ENCODE measurements at regions not wholly inside any gene's neighbourhood (a gene's known extent, or its start where the extent isn't known, plus 50 kb on each side); places are given as distances from the start of the nearest gene placed in this dataset.

GRCh38 chr18:67854340-67854739 lies 337.8 kb upstream of the DSEL start:
- no peak overlapping the region for H3K4me3 ChIP-seq (ENCODE audit: low read depth, low read length)
- TF ChIP-seq CTCF (IDR thresholded peaks at IDR 0.05; ENCODE audit: insufficient read depth, low read depth, low read length, missing control alignments), result no peak
- DNase-seq (ENCODE audit: low read depth), result no peak

- no peak for DNase-seq (ENCODE audit: low read depth)
- TF ChIP-seq CTCF (IDR thresholded peaks at IDR 0.05; ENCODE audit: insufficient read depth, low read depth, low read length, missing control alignments), result no peak
- H3K4me3 ChIP-seq (ENCODE audit: low read depth, low read length), result no peak overlapping the region
Measured at GRCh38 chr18:67846422-67847098, 330.0 kb upstream of the DSEL start.

GRCh38 chr18:67845035-67845434 lies 328.5 kb upstream of the DSEL start:
- H3K4me3 ChIP-seq (ENCODE audit: low read depth, low read length), result no peak overlapping the region
- no peak for TF ChIP-seq CTCF (IDR thresholded peaks at IDR 0.05; ENCODE audit: insufficient read depth, low read depth, low read length, missing control alignments)
- no peak for DNase-seq (ENCODE audit: low read depth)

GRCh38 chr18:67840379-67840778 lies 323.9 kb upstream of the DSEL start:
- no peak for DNase-seq (ENCODE audit: low read depth)
- TF ChIP-seq CTCF (IDR thresholded peaks at IDR 0.05; ENCODE audit: insufficient read depth, low read depth, low read length, missing control alignments), result no peak
- no peak overlapping the region for H3K4me3 ChIP-seq (ENCODE audit: low read depth, low read length)

GRCh38 chr18:67818432-67818831 lies 301.9 kb upstream of the DSEL start:
- no peak for DNase-seq (ENCODE audit: low read depth)
- no peak for TF ChIP-seq CTCF (IDR thresholded peaks at IDR 0.05; ENCODE audit: insufficient read depth, low read depth, low read length, missing control alignments)
- H3K4me3 ChIP-seq (ENCODE audit: low read depth, low read length), result no peak overlapping the region

- no peak overlapping the region for H3K4me3 ChIP-seq (ENCODE audit: low read depth, low read length)
- no peak for DNase-seq (ENCODE audit: low read depth)
- no peak for TF ChIP-seq CTCF (IDR thresholded peaks at IDR 0.05; ENCODE audit: insufficient read depth, low read depth, low read length, missing control alignments)
Measured at GRCh38 chr18:67815280-67815679, 298.8 kb upstream of the DSEL start.

GRCh38 chr18:67813380-67814028 lies 297.0 kb upstream of the DSEL start:
- no peak for DNase-seq (ENCODE audit: low read depth)
- no peak overlapping the region for H3K4me3 ChIP-seq (ENCODE audit: low read depth, low read length)
- no peak for TF ChIP-seq CTCF (IDR thresholded peaks at IDR 0.05; ENCODE audit: insufficient read depth, low read depth, low read length, missing control alignments)
